CD4-positive, alpha-beta T cell treated with Interleukin-17A for 1 hour (primary cell): ENCODE measurements at regions not wholly inside any gene's neighbourhood (a gene's known extent, or its start where the extent isn't known, plus 50 kb on each side); places are given as distances from the start of the nearest gene placed in this dataset.
"Not testable (repeated sequence)": the region's sequence is repeated elsewhere in the genome, so short reads cannot be mapped to it uniquely, and the experiment has no call there.

ENCODE experiments used
- DNase-seq: peaks from one replicate; pipeline ENCODE4 v3.0.0-alpha.2; 2020

DNA sequence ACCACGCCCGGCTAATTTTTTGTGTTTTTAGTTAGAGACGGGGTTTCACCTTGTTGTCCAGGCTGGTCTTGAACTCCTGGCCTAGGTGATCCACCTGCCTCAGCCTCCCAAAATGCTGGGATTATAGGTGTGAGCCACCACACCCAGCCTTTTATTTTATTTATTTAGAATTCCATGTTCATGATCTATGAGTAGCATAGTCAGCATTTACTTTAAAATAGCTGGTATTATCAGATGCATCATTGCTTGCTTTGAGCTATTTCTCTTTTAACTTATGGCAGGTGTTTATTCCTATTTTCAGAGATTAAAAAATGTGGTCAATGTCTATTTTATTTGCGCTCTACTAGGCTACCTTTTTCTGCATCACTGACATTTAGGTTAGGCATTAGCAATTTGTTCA, 152.0 kb downstream of the UTRN start:
- DNase-seq = no peak

- no peak for DNase-seq
These were observed 153.0 kb downstream of the UTRN start for GRCh38 chr6:144438103-144438502.

- DNase-seq = no peak
These were observed 153.9 kb downstream of the UTRN start for GRCh38 chr6:144439016-144439415.

- DNase-seq = not testable (repeated sequence)
These were observed 156.7 kb downstream of the UTRN start for GRCh38 chr6:144441801-144442200.

DNA sequence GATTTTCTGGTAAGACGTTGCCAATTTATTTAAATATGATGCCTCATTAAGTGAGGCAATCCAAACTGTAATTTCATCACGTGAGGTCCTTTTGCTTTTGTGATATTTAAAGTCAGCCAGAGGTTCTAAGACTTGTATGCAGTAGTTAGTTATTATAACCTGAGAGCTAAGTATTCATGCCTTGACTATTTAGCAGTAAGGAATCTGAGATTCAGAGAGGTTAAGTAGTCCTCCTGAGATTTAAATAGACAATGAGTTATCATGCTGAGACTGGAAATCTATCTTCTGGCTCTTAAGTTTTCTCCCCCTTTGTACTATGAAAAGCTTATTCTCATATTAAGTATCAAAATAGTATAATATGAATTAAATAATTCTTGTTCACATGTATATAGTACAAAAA, 158.0 kb downstream of the UTRN start:
- DNase-seq = no peak

GRCh38 chr6:144447472-144447871, 162.3 kb downstream of the UTRN start:
- no peak for DNase-seq

DNA sequence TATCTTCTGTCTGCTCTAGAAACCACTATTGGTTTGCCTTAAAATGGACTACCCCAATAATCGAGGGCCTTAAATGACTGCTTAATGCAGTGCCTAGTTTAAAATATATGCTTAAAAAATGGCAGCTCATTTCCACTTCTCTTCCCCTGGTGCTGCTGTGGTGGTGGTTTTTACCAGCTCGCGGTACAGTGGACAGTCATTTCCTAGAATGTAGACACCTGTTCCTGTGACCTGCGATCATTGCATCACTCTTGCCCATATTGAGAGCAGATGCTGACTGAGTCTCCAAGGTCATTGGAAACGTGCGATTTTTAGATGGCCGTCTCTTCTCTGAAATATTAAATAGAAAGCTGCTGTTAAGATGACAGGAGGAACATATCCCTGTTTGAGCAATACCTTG, 164.1 kb downstream of the UTRN start:
- DNase-seq = no peak

DNA sequence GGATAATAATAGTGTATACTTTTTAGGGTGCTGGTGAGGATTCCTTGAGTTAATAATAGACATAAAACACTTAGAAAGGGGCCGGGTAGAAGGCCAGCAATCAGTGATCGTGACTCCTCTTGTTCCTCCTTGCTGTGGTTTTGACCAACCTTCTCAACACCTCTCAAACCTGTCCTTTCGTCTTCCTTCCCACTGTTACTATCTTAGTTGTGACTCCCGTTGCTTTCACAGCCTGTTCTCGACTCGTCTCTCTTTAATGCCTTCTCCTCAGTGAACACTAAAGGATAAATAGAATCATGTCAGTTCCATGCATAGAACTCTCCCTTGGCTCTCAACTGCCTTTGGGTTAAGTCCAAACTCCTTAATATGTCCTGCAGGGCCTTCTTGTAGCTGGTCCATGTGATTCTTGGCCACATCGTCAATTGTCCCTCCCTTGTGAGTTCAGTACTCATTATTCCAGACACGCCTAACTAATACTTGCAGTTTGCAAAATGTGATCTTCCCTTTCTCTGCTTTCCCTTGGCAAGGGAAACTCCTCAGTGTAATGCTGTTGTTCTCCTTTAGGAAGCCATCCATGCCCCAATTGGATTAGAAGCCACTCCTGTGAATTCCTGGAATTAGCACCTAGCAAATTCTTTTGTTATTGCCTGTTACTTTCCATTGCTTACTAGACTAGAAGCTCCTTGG, 164.9 kb downstream of the UTRN start:
- DNase-seq = no peak

DNA sequence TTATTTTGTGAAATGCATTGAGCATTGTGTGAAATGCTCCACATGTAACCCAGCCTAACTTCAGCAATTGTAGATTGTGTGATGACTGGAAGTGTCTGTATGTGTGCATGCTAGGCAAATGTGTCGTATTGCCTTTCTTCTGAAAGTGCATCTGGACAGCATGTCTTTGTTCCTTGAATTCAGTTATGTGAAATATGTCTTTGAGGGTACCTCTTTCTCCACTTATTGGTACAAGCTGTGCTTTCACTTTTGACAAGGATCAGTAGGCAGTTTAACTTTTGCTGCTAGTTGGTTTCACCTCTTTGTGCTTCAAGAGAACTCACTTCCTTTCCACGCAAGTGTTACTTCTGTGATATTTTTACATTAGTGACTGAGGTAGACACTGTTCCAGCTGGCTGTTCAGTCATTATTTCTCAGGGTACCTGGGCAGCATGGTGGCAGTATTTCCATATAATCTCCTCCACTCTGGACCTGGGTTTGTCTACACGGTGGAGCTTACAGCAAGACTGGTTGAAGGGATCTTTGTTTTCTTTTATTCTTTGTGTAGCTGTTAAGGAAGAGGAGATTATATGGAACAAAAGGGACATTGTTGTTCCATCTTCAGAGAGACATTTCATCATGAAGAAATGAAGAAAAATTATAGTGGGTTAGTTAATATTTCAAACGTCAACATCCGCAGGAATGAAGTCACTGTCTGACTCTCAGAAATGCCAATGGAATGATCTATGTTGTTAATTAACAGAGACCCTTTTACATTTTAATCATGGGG, 175.4 kb downstream of the UTRN start:
- DNase-seq = peak; percentile 53

- no peak for DNase-seq
These were observed 176.9 kb downstream of the UTRN start for GRCh38 chr6:144462058-144462457.

GRCh38 chr6:144466716-144467115, 181.6 kb downstream of the UTRN start:
- DNase-seq = no peak

GRCh38 chr6:144467172-144467762, 182.1 kb downstream of the UTRN start:
- no peak for DNase-seq

DNA sequence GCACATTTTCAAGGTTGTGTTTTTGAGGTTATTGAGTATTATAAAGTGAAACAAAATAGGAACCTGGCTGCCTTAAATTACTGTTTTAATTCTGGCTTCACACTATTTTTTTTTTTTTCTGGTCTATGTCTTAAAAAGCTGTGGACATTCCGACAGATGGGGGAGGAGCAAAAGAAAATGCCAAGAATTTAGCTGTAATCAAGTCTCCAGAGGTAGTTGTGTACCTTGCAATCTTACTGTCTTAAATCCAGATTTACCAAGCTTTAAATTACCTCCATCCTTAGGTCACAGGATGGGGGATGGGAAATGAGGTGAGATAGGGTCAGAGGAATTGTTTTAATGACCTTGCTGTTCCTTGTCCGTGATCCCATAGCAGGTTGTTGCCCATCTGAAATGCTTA, 182.8 kb downstream of the UTRN start:
- DNase-seq = no peak

- DNase-seq = no peak
These were observed 183.6 kb downstream of the UTRN start for GRCh38 chr6:144468709-144469108.

- DNase-seq = no peak
These were observed 184.0 kb downstream of the UTRN start for GRCh38 chr6:144469144-144469575.

- DNase-seq = not testable (repeated sequence)
These were observed 185.1 kb downstream of the UTRN start for GRCh38 chr6:144470201-144470600.

DNA sequence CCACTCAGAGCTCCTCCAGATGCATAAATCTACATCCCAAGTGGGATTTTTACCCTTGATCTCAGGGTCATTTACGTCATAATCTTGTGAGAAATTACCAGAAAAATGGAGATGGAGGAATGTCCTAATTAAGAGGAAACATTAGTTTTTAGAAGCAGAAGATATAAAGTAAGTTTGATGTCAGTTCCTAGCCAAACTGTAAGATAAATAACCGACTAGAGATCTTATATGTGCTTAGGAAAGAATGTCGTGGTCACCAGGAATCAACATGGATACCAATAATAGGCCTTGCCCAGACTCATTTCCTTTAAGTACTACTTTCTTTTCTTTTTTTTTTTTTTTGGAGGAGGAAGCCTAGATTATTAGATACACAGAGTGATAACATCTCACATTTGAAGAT, 186.9 kb downstream of the UTRN start:
- DNase-seq = no peak

DNA sequence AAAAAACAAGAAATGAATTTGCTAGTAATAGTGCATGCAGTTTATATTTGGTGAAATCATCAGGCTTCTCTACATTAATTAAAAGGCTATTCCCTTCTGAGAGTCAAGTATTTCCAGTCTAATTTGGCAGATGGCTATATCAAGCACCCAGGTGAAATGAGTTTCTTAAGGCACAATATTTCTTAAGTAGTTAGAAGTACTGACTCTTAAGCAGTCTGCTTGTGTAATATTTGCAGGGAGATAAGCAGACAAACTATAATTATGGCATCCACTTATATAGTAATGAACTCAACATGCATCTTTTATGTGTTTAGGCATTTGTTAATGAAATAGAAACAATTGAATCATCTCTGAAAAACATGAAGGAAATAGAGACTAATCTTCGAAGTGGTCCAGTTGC, 189.2 kb downstream of the UTRN start:
- DNase-seq = no peak

- no peak for DNase-seq
These were observed 189.8 kb downstream of the UTRN start for GRCh38 chr6:144474904-144475303.

DNA sequence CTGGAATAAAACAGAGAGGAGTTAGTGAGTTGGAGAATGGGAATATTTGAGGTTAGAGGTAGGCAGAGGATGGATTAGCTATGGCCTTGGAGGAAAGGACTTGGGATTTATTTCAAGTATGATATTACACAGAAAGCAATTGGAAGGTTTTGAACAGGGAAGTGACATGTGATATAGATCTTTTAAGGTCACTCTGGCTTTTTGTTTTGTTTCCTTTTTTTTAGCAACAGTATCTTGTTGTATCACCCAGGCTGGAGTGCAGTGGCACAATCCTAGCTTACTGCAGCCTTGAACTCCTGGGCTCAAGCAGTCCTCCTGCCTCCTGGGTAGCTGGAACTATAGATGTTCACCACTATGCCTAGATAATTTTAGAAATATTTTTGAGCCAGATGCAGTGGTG, 190.3 kb downstream of the UTRN start:
- DNase-seq = no peak

GRCh38 chr6:144476286-144476685, 191.2 kb downstream of the UTRN start:
- DNase-seq = no peak

- no peak for DNase-seq
These were observed 192.3 kb downstream of the UTRN start for GRCh38 chr6:144477396-144477795.

GRCh38 chr6:144477856-144478255, 192.7 kb downstream of the UTRN start:
- no peak for DNase-seq

DNA sequence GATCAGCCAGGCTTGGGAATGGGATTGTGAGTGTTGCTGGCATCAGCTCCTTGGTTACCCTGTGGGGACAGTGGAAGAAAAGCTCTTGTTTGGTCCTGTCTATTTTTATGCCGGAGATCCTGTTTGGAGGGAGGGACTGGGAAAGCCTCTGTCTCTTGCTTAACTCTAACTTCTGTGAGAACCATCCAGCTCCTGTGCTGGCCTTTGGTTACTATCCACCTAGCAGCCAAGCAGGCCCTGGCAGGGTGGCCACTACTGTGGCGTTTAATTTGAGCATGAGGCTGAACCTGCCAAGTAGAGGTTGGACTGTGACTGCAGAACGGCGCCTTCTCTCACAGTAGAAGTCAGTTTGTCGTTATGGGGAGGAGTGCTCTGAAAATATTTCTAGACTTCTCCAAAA, 193.3 kb downstream of the UTRN start:
- no peak for DNase-seq
